NCI-H748 (cell line): ENCODE measurements at regions not wholly inside any gene's neighbourhood (a gene's known extent, or its start where the extent isn't known, plus 50 kb on each side); places are given as distances from the start of the nearest gene placed in this dataset.

Experiments used
- DNase-seq: peaks from one replicate; lab custom pipeline; 2025; ENCODE audit not compliant: unreplicated experiment; lab: John Stamatoyannopoulos, UW

DNA sequence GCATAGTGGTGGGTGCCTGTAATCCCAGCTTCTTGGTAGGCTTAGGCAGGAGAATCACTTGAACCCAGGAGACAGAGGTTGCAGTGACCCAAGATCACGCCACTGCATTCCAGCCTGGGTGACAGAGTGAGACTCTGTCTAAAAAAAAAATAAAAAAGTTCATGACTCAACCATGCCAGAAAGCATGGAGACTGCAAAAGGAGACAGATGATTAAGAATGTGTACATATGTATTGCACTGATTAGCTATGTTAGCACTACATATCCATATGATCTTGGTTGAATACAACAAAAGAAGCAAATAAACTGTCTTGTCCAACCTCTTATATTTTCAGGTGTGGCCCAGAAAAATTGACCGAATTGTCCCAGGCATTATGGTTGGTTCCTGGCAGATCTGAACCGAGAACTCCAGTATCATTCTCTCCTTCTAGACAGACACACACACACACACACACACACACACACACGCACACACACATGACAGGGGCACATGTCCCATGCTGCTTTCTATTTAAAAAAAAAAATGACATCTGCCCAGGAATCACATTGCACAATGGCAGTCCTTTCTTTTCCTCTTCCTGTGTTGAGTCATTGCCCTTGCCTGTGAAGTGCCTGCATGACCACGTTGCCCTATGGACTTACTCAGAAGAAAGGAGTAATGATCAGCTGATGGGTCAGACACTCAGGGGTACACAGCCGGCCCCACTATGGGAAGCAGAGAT, 65.6 kb downstream of the MYCN start:
- no peak for DNase-seq

DNA sequence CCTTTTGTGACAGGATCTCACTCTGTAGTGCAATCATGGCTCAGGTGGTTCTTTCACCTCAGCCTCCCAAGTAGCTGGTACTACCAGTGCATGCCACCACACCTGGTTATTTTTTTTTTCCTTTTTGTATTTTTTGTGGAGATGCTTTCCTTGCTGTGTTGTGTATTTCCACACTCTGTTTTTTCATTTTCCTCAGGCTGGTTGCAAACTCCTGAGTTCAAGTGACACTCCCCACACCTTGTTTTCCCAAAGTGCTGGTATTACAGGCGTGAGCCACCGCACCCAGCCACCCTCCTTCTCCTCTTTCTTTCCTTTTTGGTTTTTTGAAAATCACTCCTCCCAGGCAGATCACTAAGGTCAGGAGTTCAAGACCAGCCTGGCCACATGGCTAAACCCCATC, 65.0 kb downstream of the MYCN start:
- DNase-seq: no peak

DNA sequence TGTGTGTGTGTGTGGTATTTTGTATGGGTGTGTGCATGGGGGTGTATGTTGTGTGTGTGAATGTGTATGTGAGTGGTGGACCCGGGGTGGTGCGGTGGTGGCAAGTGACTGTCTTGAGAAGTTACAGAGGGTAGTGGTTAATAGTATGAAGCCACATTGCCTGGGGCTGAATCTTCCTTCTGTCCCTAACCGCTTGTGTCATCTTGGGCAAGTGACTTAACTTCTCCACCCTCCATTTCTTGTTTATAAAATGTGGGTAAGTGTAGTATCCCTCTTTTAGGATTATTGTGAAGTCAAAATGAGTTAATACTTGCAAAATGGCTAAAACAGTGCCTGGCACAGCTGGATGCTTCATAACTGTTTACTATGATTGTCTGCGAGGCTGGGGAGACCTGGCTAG, 63.5 kb downstream of the MYCN start:
- no peak for DNase-seq

DNA sequence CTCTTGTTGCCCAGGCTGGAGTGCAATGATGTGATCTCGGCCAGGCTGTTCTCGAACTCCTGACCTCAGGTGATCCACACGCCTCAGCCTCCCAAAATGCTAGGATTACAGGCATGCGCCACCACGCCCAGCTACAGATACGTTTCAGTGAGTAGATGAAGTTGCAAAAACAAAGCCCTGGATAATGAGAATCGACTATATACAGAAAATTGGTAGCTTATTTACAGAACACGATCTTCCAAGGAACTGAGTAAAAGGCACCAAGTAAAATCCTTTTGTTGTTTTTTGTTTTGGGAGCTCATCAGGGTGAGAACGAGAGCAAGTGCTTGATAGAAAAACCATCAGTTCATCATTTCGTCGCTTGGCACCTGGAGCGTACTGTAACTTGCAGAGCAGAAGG, 62.8 kb downstream of the MYCN start:
- DNase-seq: no peak

DNA sequence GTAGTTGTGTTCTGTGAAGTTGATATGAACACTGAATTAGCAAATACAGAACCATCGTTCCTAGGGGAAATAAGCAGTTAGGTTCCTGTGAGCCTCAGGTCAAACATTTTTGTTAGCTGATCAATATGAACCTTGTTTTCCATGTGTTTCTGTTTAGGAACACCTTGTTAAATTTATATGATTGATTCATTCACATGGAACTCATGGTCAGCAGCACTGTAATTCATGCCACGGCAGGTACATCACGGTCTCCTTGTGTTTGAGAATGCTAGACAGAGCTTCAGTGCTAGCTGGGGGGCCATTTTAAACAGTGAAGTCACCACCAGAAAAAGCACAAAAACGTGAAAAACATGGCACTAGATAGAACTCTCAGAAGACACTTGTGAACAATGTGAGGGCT, 62.2 kb downstream of the MYCN start:
- no peak for DNase-seq

GRCh38 chr2:16002144-16002543, 61.8 kb downstream of the MYCN start:
- no peak for DNase-seq

GRCh38 chr2:16000642-16001041, 60.3 kb downstream of the MYCN start:
- DNase-seq: no peak

DNA sequence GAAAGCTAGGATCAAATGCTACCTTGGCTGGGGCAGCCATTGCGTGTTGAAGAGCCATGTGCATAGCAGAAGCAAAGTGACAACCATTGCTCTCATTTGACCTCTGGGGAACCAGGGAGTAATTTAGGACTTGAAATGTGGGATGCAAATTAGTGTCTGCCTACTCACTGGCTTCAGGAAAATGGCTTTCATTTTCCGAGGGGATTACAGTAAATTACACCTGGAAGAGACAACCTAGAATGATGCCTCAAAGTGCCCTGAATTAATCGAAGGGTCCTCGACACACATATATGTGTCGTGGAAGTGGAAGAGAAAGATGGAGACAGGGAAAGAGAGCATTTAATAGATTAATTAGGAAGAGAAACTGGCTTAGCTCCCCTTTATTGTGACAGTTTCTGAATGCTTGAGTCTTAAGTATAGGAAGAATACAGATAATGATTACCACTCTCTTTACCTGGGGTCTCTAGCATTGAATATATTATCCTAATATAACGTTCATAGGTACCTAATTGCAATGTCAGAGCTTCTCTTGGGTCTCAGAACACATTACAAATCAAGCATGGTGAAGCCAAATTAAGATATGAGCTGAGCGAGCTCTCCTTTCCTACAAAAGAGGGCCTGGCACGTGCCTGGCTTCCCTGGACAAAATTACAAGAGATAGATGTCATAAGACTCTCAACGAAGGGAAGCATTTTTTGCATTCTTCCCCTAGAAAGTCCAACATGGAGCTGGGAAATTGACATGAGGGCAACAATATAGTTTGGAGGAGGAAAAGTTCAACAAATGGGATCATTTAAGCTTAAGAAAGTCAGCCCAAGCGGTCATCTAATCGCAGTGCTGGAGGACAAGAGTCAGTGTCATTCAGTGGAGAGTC, 59.5 kb downstream of the MYCN start:
- no peak for DNase-seq

DNA sequence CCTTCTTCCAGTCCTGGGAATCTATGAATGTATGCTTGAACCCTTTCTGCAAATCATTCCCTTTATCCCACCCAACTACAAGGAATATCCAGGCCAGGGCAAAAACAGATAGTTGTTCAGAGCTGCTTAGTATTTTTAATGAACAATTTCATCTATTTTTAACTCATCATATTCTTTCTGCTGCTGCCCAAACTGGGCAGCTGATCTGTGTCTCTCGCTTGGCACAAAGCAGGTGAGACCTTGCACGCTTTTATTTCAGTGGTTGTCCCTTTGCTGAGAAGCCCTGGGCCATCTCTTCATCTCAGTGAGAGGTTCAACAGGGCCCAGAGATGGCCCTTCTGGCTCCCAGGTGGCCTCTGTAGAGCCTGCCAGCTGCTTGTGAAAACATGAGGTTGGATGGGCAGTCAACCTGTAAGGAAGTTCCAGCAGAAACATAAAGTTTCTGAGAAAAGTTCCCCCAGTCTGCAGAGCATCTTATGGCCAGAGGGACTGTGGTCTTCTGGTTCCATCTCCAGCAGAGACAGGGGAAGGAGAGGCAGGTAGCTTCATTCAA, 57.5 kb downstream of the MYCN start:
- DNase-seq: no peak

GRCh38 chr2:15996536-15997423, 56.4 kb downstream of the MYCN start:
- no peak for DNase-seq
